ENCODE measurements at regions not wholly inside any gene's neighbourhood (a gene's known extent, or its start where the extent isn't known, plus 50 kb on each side); places are given as distances from the start of the nearest gene placed in this dataset.
A peak's percentile ranks its signal among the peaks of the same experiment; 100 is the strongest.

GRCh38 chr1:234965111-234965510 lies 163.5 kb downstream of the TOMM20 start:
- CTCF ChIA-PET: interaction anchor here (0.9 to 1.3 kb wide), 5 partner anchors 10 to 191 kb away, joined by 3 to 4 read pairs (median 3); no protein-coding TSS in a partner anchor
- Mint-ChIP-seq H3K27ac (peak overlapping the region; percentile 97), H3K9me3 (no peaks in the 10 kb centered on the region), H3K4me1 (ENCODE audit: low read depth) (peaks cover 71% of the 10 kb centered on the region), H3K4me3 (no peak overlapping the region), H3K27me3 (ENCODE audit: low read depth) (no peaks in the 10 kb centered on the region), H3K36me3 (ENCODE audit: low read depth) (no peaks in the 10 kb centered on the region)
- intact Hi-C loops (cut with micrococcal nuclease): no loop called here
- DNase-seq: no peak

GRCh38 chr1:234963904-234964702 lies 164.5 kb downstream of the TOMM20 start:
- intact Hi-C loops (cut with micrococcal nuclease): loop anchor here (1.0 to 5.0 kb wide), 15 partner anchors 7 to 557 kb away; partner anchors contain the start of genes ARID4B and GGPS1
- H3K4me1 Mint-ChIP-seq (ENCODE audit: low read depth): peaks cover 73% of the 10 kb centered on the region
- H3K9me3 Mint-ChIP-seq: no peaks in the 10 kb centered on the region
- no peak for DNase-seq
- peak overlapping the region; percentile 97 for H3K27ac Mint-ChIP-seq
- H3K36me3 Mint-ChIP-seq (ENCODE audit: low read depth): no peaks in the 10 kb centered on the region
- no peaks in the 10 kb centered on the region for H3K27me3 Mint-ChIP-seq (ENCODE audit: low read depth)
- H3K4me3 Mint-ChIP-seq: no peak overlapping the region
- CTCF ChIA-PET: interaction anchor here (1.5 kb wide), 1 partner anchor 353 kb away, joined by 3 read pairs; no protein-coding TSS in a partner anchor

- Mint-ChIP-seq H3K36me3 (ENCODE audit: low read depth) (no peaks in the 10 kb centered on the region), H3K4me1 (ENCODE audit: low read depth) (peaks cover 72% of the 10 kb centered on the region), H3K27ac (peak overlapping the region; percentile 97), H3K27me3 (ENCODE audit: low read depth) (no peaks in the 10 kb centered on the region), H3K4me3 (peak overlapping the region; percentile 35), H3K9me3 (no peaks in the 10 kb centered on the region)
- intact Hi-C loops (cut with micrococcal nuclease): loop anchor here (1.0 to 5.0 kb wide), 15 partner anchors 8 to 556 kb away; partner anchors contain the start of genes ARID4B and GGPS1
- peak; percentile 98 for DNase-seq
- CTCF ChIA-PET: interaction anchor here (0.9 to 1.7 kb wide), 8 partner anchors 11 to 352 kb away, joined by 3 to 8 read pairs (median 3); no protein-coding TSS in a partner anchor
Measured at GRCh38 chr1:234963180-234963903, 165.3 kb downstream of the TOMM20 start.

GRCh38 chr1:234962340-234962989 lies 166.2 kb downstream of the TOMM20 start:
- CTCF ChIA-PET: interaction anchor here (0.8 to 1.7 kb wide), 10 partner anchors 12 to 351 kb away, joined by 3 to 8 read pairs (median 3); no protein-coding TSS in a partner anchor
- Mint-ChIP-seq H3K9me3 (no peaks in the 10 kb centered on the region), H3K27ac (peak overlapping the region; percentile 97), H3K36me3 (ENCODE audit: low read depth) (no peaks in the 10 kb centered on the region), H3K4me3 (peak overlapping the region; percentile 23), H3K27me3 (ENCODE audit: low read depth) (no peaks in the 10 kb centered on the region), H3K4me1 (ENCODE audit: low read depth) (peaks cover 80% of the 10 kb centered on the region)
- intact Hi-C loops (cut with micrococcal nuclease): loop anchor here (2.0 to 5.0 kb wide), 3 partner anchors 190 to 555 kb away; partner anchors contain the start of genes ARID4B and GGPS1
- no peak for DNase-seq

GRCh38 chr1:234961456-234962339 lies 166.9 kb downstream of the TOMM20 start:
- H3K36me3 Mint-ChIP-seq (ENCODE audit: low read depth): no peaks in the 10 kb centered on the region

GRCh38 chr1:234960722-234961455 lies 167.7 kb downstream of the TOMM20 start:
- Mint-ChIP-seq H3K36me3 (ENCODE audit: low read depth) (no peaks in the 10 kb centered on the region), H3K9me3 (no peaks in the 10 kb centered on the region), H3K27ac (peak overlapping the region; percentile 54), H3K27me3 (ENCODE audit: low read depth) (no peaks in the 10 kb centered on the region), H3K4me1 (ENCODE audit: low read depth) (peaks cover 84% of the 10 kb centered on the region), H3K4me3 (no peak overlapping the region)
- intact Hi-C loops (cut with micrococcal nuclease): loop anchor here (5.0 kb wide), 1 partner anchor 554 kb away; no protein-coding TSS in a partner anchor
- no peak for DNase-seq
- CTCF ChIA-PET: interaction anchor here (1.1 kb wide), 1 partner anchor 20 kb away, joined by 3 read pairs; no protein-coding TSS in a partner anchor

More at GRCh38 chr1:234961456-234962339, 166.9 kb downstream of the TOMM20 start:
- peaks cover 88% of the 10 kb centered on the region for H3K4me1 Mint-ChIP-seq (ENCODE audit: low read depth)
- peak overlapping the region; percentile 23 for H3K4me3 Mint-ChIP-seq
- no peaks in the 10 kb centered on the region for H3K27me3 Mint-ChIP-seq (ENCODE audit: low read depth)
- CTCF ChIA-PET: interaction anchor here (0.8 to 1.7 kb wide), 10 partner anchors 13 to 129 kb away, joined by 3 to 8 read pairs (median 3); no protein-coding TSS in a partner anchor
- intact Hi-C loops (cut with micrococcal nuclease): loop anchor here (2.0 to 5.0 kb wide), 3 partner anchors 189 to 554 kb away; partner anchors contain the start of genes ARID4B and GGPS1
- no peaks in the 10 kb centered on the region for H3K9me3 Mint-ChIP-seq
- peak overlapping the region; percentile 97 for H3K27ac Mint-ChIP-seq
- DNase-seq: no peak

- H3K4me3 Mint-ChIP-seq: no peak overlapping the region
- H3K27me3 Mint-ChIP-seq (ENCODE audit: low read depth): no peaks in the 10 kb centered on the region
- H3K4me1 Mint-ChIP-seq (ENCODE audit: low read depth): peaks cover 88% of the 10 kb centered on the region
- CTCF ChIA-PET: interaction anchor here (1.0 kb wide), 1 partner anchor 9 kb away, joined by 3 read pairs; no protein-coding TSS in a partner anchor
- H3K36me3 Mint-ChIP-seq (ENCODE audit: low read depth): no peaks in the 10 kb centered on the region
- H3K9me3 Mint-ChIP-seq: no peaks in the 10 kb centered on the region
- peak overlapping the region; percentile 7 for H3K27ac Mint-ChIP-seq
- intact Hi-C loops (cut with micrococcal nuclease): no loop called here
- DNase-seq: no peak
Measured at GRCh38 chr1:234958706-234959657, 169.7 kb downstream of the TOMM20 start.

GRCh38 chr1:234958066-234958705 lies 170.5 kb downstream of the TOMM20 start:
- no peaks in the 10 kb centered on the region for H3K36me3 Mint-ChIP-seq (ENCODE audit: low read depth)
- no peak for DNase-seq
- H3K9me3 Mint-ChIP-seq: no peaks in the 10 kb centered on the region
- no peak overlapping the region for H3K27ac Mint-ChIP-seq
- no peaks in the 10 kb centered on the region for H3K27me3 Mint-ChIP-seq (ENCODE audit: low read depth)
- intact Hi-C loops (cut with micrococcal nuclease): no loop called here
- H3K4me1 Mint-ChIP-seq (ENCODE audit: low read depth): peaks cover 82% of the 10 kb centered on the region
- CTCF ChIA-PET: interaction anchor here (1.0 to 1.3 kb wide), 2 partner anchors 9 to 24 kb away, joined by 3 read pairs; no protein-coding TSS in a partner anchor
- H3K4me3 Mint-ChIP-seq: no peak overlapping the region

- Mint-ChIP-seq H3K4me3 (no peak overlapping the region), H3K27me3 (ENCODE audit: low read depth) (no peaks in the 10 kb centered on the region), H3K9me3 (no peaks in the 10 kb centered on the region), H3K36me3 (ENCODE audit: low read depth) (no peaks in the 10 kb centered on the region), H3K4me1 (ENCODE audit: low read depth) (peaks cover 75% of the 10 kb centered on the region), H3K27ac (no peak overlapping the region)
- intact Hi-C loops (cut with micrococcal nuclease): no loop called here
- no peak for DNase-seq
- CTCF ChIA-PET: interaction anchor here (1.3 kb wide), 1 partner anchor 24 kb away, joined by 3 read pairs; no protein-coding TSS in a partner anchor
Measured at GRCh38 chr1:234957330-234958065, 171.1 kb downstream of the TOMM20 start.

All from activated naive CD4-positive, alpha-beta T cell treated with anti-CD3 and anti-CD28 coated beads for 36 hours (primary cell).